K562 (cell line): ENCODE measurements at regions not wholly inside any gene's neighbourhood (a gene's known extent, or its start where the extent isn't known, plus 50 kb on each side); places are given as distances from the start of the nearest gene placed in this dataset.

ENCODE experiments used
- ATAC-seq: fragments of 200-7000 bp; cut with Tn5 transposase; 3 replicates; pipeline ENCODE4 v1.9.1; 2020; ENCODE audit warnings: moderate library complexity
- BruUV-seq: library from RNA; stranded (reverse); fragments of 400-500 nt; replicated peaks from 2 replicates; lab custom pipeline; 2021; lab: Mats Ljungman, UMichigan
- CTCF ChIA-PET: fragments of 300-600 bp; formaldehyde crosslinking; extraction: SDS; loops from one replicate; lab custom pipeline; 2021; ENCODE audit warnings: low intra/inter-chr PET ratio; lab: Yijun Ruan, JAX
- POLR2A ChIA-PET: fragments of 300-600, 350-650 bp; sonication (Branson Sonifier 250); formaldehyde crosslinking; extraction: SDS; loops from one replicate; lab custom pipeline; 2021; ENCODE audit warnings: antibody characterized with exemption, inconsistent platforms; lab: Yijun Ruan, JAX
- DNase-seq, 4 experiments: peaks; one replicate each; pipeline versions ENCODE4 v3.0.0 to v3.0.0-alpha.2; 2011 to 2018; ENCODE audit warnings: low spot score in 3 of 4, mixed read lengths in 3 of 4; ENCODE audit errors: extremely low read depth in 1 of 4
- FAIRE-seq: peaks from 2 replicates; lab custom pipeline; 2011; peaks lifted over from hg19 to GRCh38; lab: Jason Lieb, UNC
- H2AFZ ChIP-seq: 2 replicates; pipeline ENCODE4 v1.6.0; 2011; ENCODE audit warnings: low read depth, low read length, control low read depth, inconsistent platforms
- H3K27ac ChIP-seq: fragments of 200-600 bp; 3 replicates; pipeline ENCODE4 v1.8.0; 2011; ENCODE audit warnings: low read depth, mild to moderate bottlenecking, control low read depth, inconsistent platforms, low read length, moderate library complexity, mixed read lengths; ENCODE audit errors: extremely low read depth
- H3K27me3 ChIP-seq, 2 experiments: fragments of 300-600 bp in 1 of 2; 2 replicates in 1 of 2; 3 replicates in 1 of 2; pipeline versions ENCODE4 v1.6.0 to v1.8.0; 2011; ENCODE audit warnings: inconsistent platforms in 2 of 2, low read length in 2 of 2, mild to moderate bottlenecking in 1 of 2, mixed read lengths in 1 of 2, moderate library complexity in 1 of 2; ENCODE audit not compliant: control insufficient read depth in 2 of 2, insufficient read depth in 2 of 2
- H3K36me3 ChIP-seq: fragments of 300-600 bp; 3 replicates; pipeline ENCODE4 v1.8.0; 2011; ENCODE audit warnings: mild to moderate bottlenecking, low read length, inconsistent platforms; ENCODE audit not compliant: control insufficient read depth, insufficient read depth
- H3K4me1 ChIP-seq, 2 experiments: fragments of 200-600 bp in 1 of 2; replicated peaks in 1 of 2; 2 replicates in 1 of 2; 3 replicates in 1 of 2; pipeline versions ENCODE4 v1.5.1 to v1.8.0; 2011; ENCODE audit warnings: inconsistent platforms in 2 of 2, low read length in 2 of 2, mild to moderate bottlenecking in 1 of 2, mixed read lengths in 1 of 2, moderate library complexity in 1 of 2; ENCODE audit not compliant: control insufficient read depth in 2 of 2, insufficient read depth in 2 of 2
- H3K4me2 ChIP-seq: 2 replicates; pipeline ENCODE4 v1.6.1; 2011; ENCODE audit warnings: low read length, control low read depth, inconsistent platforms, mixed read lengths; ENCODE audit not compliant: insufficient read depth
- H3K4me3 ChIP-seq: fragments of 200-600 bp; sonication (generic), shearing (Covaris generic); 2 replicates; pipeline ENCODE4 v1.5.1; 2016; ENCODE audit warnings: control low read depth, inconsistent platforms
- H3K79me2 ChIP-seq: fragments of 200-600 bp; 3 replicates; pipeline ENCODE4 v1.8.0; 2011; ENCODE audit warnings: low read length, inconsistent platforms; ENCODE audit not compliant: control insufficient read depth, insufficient read depth
- H3K9ac ChIP-seq, 2 experiments: 2 replicates each; pipeline versions ENCODE4 v1.6.0 to v1.6.1; 2011; ENCODE audit warnings: low read depth in 2 of 2, low read length in 2 of 2, control low read depth in 1 of 2, inconsistent platforms in 1 of 2, mild to moderate bottlenecking in 1 of 2, mixed read lengths in 1 of 2; ENCODE audit not compliant: insufficient read depth in 1 of 2
- H3K9me1 ChIP-seq: one replicate; pipeline ENCODE4 v1.6.0; 2011; ENCODE audit warnings: inconsistent platforms, mild to moderate bottlenecking, low read length, moderate library complexity; ENCODE audit not compliant: control insufficient read depth, insufficient read depth
- H3K9me3 ChIP-seq: replicated peaks from 2 replicates; pipeline ENCODE4 v1.5.1; 2011; ENCODE audit warnings: low read depth, low read length, inconsistent platforms; ENCODE audit not compliant: control insufficient read depth, insufficient read depth
- H4K20me1 ChIP-seq: replicated peaks from 2 replicates; pipeline ENCODE4 v1.6.1; 2011; ENCODE audit warnings: low read length, inconsistent platforms, mixed read lengths; ENCODE audit not compliant: control insufficient read depth, insufficient read depth
- DPF2 ChIP-seq: fragments of 450-650 bp; IDR thresholded peaks from 2 replicates; pipeline ENCODE4 v1.6.1; 2016
- FUS ChIP-seq: fragments of 200-400 bp; formaldehyde crosslinking; optimal IDR thresholded peaks from 2 replicates; pipeline ENCODE3; 2017; ENCODE audit warnings: low read depth, low read length
- MAZ ChIP-seq, 2 experiments: fragments of 450-650 bp in 1 of 2; sonication (generic) in 1 of 2; formaldehyde crosslinking; IDR thresholded peaks in 1 of 2; conservative IDR thresholded peaks in 1 of 2; 2 replicates each; pipeline versions ENCODE4 v1.4.0 to v1.5.0; 2020; ENCODE audit warnings: mild to moderate bottlenecking in 1 of 2, missing genetic modification reagents in 1 of 2
- MNT ChIP-seq, 2 experiments: fragments of 450-650 bp; conservative IDR thresholded peaks; 2 replicates each; pipeline ENCODE4 v1.6.1; 2017; ENCODE audit warnings: mild to moderate bottlenecking in 2 of 2, moderate library complexity in 2 of 2
- MXI1 ChIP-seq: IDR thresholded peaks from 2 replicates; pipeline ENCODE4 v1.6.1; 2011; ENCODE audit warnings: low read depth, mild to moderate bottlenecking, improper control_type of control experiment, low read length
- POLR3A ChIP-seq: IDR thresholded peaks from 2 replicates; pipeline ENCODE4 v1.6.1; 2011; ENCODE audit warnings: borderline replicate concordance, mild to moderate bottlenecking, moderate library complexity; ENCODE audit not compliant: insufficient read length, insufficient read depth; ENCODE audit errors: extremely low read depth
- RBM15 ChIP-seq: fragments of 200-400 bp; formaldehyde crosslinking; IDR thresholded peaks from 2 replicates; pipeline ENCODE4 v1.6.1; 2018; ENCODE audit warnings: mild to moderate bottlenecking, low read length, moderate library complexity; ENCODE audit not compliant: insufficient read depth
- THRA ChIP-seq: fragments of 450-650 bp; IDR thresholded peaks from 2 replicates; pipeline ENCODE4 v1.6.1; 2017; ENCODE audit warnings: mild to moderate bottlenecking, moderate library complexity
- ZNF239 ChIP-seq: fragments of 250-450 bp; sonication (Bioruptor Pico); IDR thresholded peaks from 2 replicates; pipeline ENCODE4 v1.4.0; 2020; ENCODE audit warnings: mild to moderate bottlenecking
- ZNF695 ChIP-seq: fragments of 450-650 bp; formaldehyde crosslinking; IDR thresholded peaks from 2 replicates; pipeline ENCODE4 v1.4.0; 2020; ENCODE audit warnings: mild to moderate bottlenecking, moderate library complexity
- WGBS: fragments of 100-300 bp; shearing (Covaris generic); methylation state at CpG from one replicate; pipeline ENCODE4 v1.1.6; 2016; ENCODE audit warnings: low coverage, mixed read lengths; ENCODE audit not compliant: insufficient coverage; ENCODE audit errors: missing lambda C conversion rate; 5-methylcytosine and 5-hydroxymethylcytosine counted together
- in situ Hi-C: fragments of 300-500 bp; cut with MboI; formaldehyde crosslinking; loops from 4 replicates; pipeline ENCODE4 v1.15.0; 2018; ENCODE audit warnings: inconsistent platforms, mixed read lengths
- intact Hi-C: fragments of 100-400 bp; cut with micrococcal nuclease; formaldehyde crosslinking; loops from 2 replicates; pipeline ENCODE4 v1.14.2; 2022

- H3K36me3 ChIP-seq: no peaks in the 10 kb centered on the region
- POLR2A ChIA-PET: no interaction called here
- in situ Hi-C loops: no loop called here
- BruUV-seq: no TSS peak
- no peaks in the 10 kb centered on the region for H4K20me1 ChIP-seq
- no peaks in the 10 kb centered on the region for H3K79me2 ChIP-seq
- H2AFZ ChIP-seq: no peak overlapping the region
- H3K9me3 ChIP-seq: no peaks in the 10 kb centered on the region; the same call in 1 of the 2 replicates
- CTCF ChIA-PET: interaction anchor here (0.6 kb wide), 1 partner anchor 66 kb away, joined by 3 read pairs; no protein-coding TSS in a partner anchor
- H3K4me1 ChIP-seq: no peaks in the 10 kb centered on the region
- DNase-seq: no peak
- no peak for TF ChIP-seq RBM15
- no peak for TF ChIP-seq DPF2
- H3K27ac ChIP-seq: no peak overlapping the region
- WGBS: 0% methylated on average over 5 of the region's 5 CpGs
- no peak for ATAC-seq
- no peaks in the 10 kb centered on the region for H3K9me1 ChIP-seq
- no peaks in the 10 kb centered on the region for H3K27me3 ChIP-seq
- FAIRE-seq: no peak
- intact Hi-C loops: no loop called here
- no peak overlapping the region for H3K9ac ChIP-seq
- no peak overlapping the region for H3K4me3 ChIP-seq
- H3K4me2 ChIP-seq: no peak overlapping the region
These were observed 455.1 kb upstream of the DDX18 start for GRCh38 chr2:117359266-117359914.

DNA sequence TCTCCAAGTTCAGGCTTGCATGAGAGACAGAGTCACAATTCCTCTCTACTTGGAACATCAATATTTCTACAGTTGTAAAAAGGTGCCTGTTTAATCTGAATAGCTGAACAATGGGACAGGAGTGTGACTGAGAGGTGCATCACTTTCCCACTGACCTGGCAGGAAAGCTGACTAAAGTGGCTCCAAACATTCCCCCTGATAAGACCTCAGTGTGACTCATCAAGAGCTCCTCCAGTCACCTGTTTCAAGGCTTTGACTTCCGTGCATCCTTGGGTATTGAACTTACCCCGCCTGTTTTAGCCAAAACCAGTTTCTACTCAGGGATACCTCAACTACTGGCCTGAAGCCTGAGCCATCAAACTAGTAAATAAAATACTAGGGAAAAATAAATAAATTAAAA, 453.9 kb upstream of the DDX18 start:
- BruUV-seq: no TSS peak
- no peak for FAIRE-seq
- no peak overlapping the region for H3K9ac ChIP-seq
- TF ChIP-seq POLR3A: no peak
- TF ChIP-seq ZNF695 (CRISPR knock-in tag): no peak
- no peak for TF ChIP-seq MXI1
- no peak for TF ChIP-seq THRA
- TF ChIP-seq FUS: no peak
- TF ChIP-seq ZNF239 (CRISPR knock-in tag): no peak
- no peak for TF ChIP-seq MAZ (CRISPR knock-in tag; conservative IDR thresholded peaks at IDR 0.05 in 1 of 2, IDR thresholded peaks at IDR 0.05 in 1 of 2)
- TF ChIP-seq MNT (conservative IDR thresholded peaks at IDR 0.05): no peak

More for the DNA sequence above, 453.9 kb upstream of the DDX18 start:
- no peak overlapping the region for H2AFZ ChIP-seq
- no peak overlapping the region for H3K4me3 ChIP-seq
- WGBS: 0% methylated on average over 2 of the region's 2 CpGs
- in situ Hi-C loops: no loop called here
- no peak overlapping the region for H3K4me2 ChIP-seq
- POLR2A ChIA-PET: no interaction called here
- H4K20me1 ChIP-seq: no peaks in the 10 kb centered on the region
- H3K9me1 ChIP-seq: no peaks in the 10 kb centered on the region
- no peaks in the 10 kb centered on the region; the same call in 1 of the 2 replicates for H3K9me3 ChIP-seq
- ATAC-seq: no peak
- no peaks in the 10 kb centered on the region for H3K27me3 ChIP-seq
- intact Hi-C loops: no loop called here
- H3K79me2 ChIP-seq: no peaks in the 10 kb centered on the region
- no peaks in the 10 kb centered on the region for H3K4me1 ChIP-seq
- H3K27ac ChIP-seq: no peak overlapping the region
- no peaks in the 10 kb centered on the region for H3K36me3 ChIP-seq
- CTCF ChIA-PET: no interaction called here
- DNase-seq: no peak
